GM12865 (cell line): ENCODE measurements at regions not wholly inside any gene's neighbourhood (a gene's known extent, or its start where the extent isn't known, plus 50 kb on each side); places are given as distances from the start of the nearest gene placed in this dataset.

Source experiments
- DNase-seq: peaks from one replicate; pipeline ENCODE4 v3.0.0; 2010; ENCODE audit warnings: low read depth
- H3K4me3 ChIP-seq: 2 replicates; pipeline ENCODE4 v1.5.1; 2011; ENCODE audit warnings: mild to moderate bottlenecking, low read depth, low read length, control low read depth
- TF ChIP-seq, protein P1 (sequence below): IDR thresholded peaks from 2 replicates; pipeline ENCODE4 v1.5.1; 2011; ENCODE audit warnings: low read length, control low read depth, low read depth, inconsistent platforms; ENCODE audit not compliant: insufficient read depth; ENCODE audit errors: missing control alignments

DNA sequence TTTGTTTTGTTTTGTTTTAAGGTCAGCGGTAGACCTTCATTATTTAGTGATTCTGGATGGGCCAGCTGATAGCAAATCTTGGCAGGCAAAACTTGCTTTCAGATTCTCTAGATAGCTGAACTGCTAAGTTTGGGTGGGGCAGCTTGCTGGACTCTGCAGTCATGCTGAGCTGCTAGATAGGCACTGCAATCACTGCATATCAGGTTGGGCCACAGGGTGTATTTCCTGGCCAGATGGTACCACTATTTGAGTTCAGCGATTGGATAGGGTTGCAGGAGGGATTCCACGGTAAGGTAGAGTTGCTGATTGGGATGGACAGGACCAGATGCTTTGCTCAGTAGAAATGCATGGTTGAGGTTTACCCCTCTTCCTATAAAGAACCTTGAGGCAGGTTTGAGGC, 579.3 kb upstream of the ADGRL4 start:
- TF ChIP-seq, protein P1, sequence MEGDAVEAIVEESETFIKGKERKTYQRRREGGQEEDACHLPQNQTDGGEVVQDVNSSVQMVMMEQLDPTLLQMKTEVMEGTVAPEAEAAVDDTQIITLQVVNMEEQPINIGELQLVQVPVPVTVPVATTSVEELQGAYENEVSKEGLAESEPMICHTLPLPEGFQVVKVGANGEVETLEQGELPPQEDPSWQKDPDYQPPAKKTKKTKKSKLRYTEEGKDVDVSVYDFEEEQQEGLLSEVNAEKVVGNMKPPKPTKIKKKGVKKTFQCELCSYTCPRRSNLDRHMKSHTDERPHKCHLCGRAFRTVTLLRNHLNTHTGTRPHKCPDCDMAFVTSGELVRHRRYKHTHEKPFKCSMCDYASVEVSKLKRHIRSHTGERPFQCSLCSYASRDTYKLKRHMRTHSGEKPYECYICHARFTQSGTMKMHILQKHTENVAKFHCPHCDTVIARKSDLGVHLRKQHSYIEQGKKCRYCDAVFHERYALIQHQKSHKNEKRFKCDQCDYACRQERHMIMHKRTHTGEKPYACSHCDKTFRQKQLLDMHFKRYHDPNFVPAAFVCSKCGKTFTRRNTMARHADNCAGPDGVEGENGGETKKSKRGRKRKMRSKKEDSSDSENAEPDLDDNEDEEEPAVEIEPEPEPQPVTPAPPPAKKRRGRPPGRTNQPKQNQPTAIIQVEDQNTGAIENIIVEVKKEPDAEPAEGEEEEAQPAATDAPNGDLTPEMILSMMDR = no peak
- no peak for DNase-seq
- H3K4me3 ChIP-seq = no peak overlapping the region

DNA sequence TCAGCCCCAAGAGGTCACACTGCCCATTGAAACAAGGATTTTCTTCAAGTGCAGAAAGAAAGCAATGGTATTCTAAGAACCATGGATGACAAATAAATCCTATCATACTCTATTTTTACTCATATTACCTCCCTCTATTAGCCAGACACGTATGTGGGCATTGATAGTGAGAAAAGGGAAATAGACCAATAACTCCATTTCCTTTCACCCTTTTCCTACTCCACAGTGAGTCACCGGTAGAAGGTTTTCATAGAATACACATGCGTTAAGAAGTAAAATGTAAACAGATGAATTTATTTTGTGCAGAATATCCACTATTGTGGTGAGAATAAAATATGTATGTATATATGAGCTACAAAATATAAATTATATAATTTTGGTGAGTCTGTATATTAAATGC, 568.9 kb upstream of the ADGRL4 start:
- DNase-seq = no peak
- TF ChIP-seq, protein P1 = no peak
- H3K4me3 ChIP-seq = no peak overlapping the region

DNA sequence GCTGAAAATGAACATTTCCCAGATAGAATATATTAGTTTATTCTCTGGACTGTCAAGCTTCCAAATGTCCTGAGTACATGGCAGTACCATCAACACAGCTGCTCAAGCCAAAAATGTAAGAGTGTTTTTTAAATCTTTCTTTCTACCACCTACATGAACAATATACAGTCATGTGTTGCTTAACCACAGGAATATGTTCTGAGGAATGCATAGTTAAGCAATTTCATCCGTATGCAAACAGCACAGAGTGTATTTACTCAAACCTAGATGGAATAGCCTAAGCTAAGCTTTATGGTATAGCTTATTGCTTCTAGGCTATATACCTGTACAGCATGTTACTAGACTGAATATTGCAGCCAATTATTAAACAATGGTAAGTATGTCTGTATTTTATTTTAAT, 561.9 kb upstream of the ADGRL4 start:
- H3K4me3 ChIP-seq = no peak overlapping the region
- TF ChIP-seq, protein P1 = no peak
- no peak for DNase-seq

DNA sequence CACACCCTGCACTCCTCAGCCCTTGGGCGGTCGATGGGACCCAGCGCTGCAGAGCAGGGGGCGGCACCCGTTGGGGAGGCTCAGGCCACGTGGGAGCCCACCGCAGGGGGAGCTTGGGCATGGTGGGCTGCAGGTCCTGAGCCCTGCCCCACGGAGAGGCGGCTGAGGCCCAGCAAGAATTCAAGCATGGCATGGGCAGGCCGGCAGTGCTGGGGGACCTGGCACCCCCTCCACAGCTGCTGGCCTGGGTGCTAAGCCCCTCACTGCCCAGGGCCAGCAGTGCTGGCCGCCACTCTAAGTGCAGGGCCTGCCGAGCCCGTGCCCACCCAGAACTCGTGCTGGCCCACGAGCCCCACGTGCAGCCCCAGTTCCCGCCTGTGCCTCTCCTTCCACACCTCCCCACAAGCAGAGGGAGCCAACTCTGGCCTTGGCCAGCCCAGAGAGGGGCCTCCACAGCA, 555.0 kb upstream of the ADGRL4 start:
- TF ChIP-seq, protein P1 = no peak
- no peak for DNase-seq
- H3K4me3 ChIP-seq = no peak overlapping the region

DNA sequence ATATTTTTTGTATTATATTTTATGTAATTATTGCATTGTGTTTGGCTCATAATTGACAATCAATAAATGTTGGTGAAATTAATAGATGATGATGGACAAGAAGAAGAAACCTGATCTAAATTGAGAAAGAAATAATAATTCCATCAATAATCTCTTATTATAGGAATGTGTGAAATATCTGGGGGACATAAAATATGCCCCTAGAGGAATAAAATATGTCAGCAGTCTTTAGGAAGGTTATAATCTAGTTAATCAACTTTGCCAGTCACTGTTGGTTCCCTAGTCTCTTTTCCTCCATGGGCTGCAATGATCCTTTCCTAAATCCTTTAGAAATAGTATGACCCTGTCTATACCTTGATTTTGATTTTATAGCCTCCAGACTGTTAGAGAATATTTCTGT, 549.7 kb upstream of the ADGRL4 start:
- no peak for DNase-seq
- TF ChIP-seq, protein P1 = no peak
- H3K4me3 ChIP-seq = no peak overlapping the region

DNA sequence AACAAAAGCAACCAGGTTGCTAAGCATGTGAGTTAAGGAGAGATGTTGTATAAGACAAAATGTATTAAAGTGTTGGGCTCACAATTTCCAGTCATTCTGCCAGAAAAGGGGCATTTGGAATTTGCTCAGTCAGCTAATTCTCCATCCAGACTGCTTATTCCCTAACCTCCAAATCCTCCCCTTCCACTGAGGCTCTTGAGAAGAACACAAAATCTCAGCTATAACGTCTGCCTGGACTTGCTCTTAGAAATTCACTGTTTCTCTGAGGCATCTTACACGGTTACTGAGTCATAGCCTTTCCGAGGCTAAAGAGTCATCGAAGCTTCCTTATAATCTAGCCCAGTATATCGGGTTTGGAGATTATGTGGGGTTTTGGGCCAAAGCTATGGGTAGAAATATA, 548.2 kb upstream of the ADGRL4 start:
- H3K4me3 ChIP-seq = no peak overlapping the region
- TF ChIP-seq, protein P1 = no peak
- DNase-seq = no peak

DNA sequence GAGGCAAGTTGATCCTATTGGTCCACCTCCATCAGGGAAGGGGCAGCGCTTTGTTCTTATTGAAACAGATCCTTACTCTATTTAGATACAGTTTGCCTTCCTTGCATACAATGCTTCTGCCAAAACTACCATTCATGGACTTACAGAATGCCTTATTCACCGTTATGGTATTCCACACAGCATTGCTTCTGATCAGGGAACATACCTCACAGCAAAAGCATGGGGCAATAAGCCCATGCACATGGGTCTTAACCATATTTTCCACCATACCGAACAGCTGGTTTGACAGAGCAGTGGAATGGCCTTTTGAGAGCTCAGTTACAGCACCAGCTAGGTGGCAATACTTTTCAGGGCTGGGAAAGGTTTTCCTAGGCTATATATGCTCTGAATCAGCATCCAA, 544.8 kb upstream of the ADGRL4 start:
- no peak overlapping the region for H3K4me3 ChIP-seq
- TF ChIP-seq, protein P1 = no peak
- no peak for DNase-seq
